PC-9 (cell line): ENCODE measurements at regions not wholly inside any gene's neighbourhood (a gene's known extent, or its start where the extent isn't known, plus 50 kb on each side); places are given as distances from the start of the nearest gene placed in this dataset.
A peak's percentile ranks its signal among the peaks of the same experiment; 100 is the strongest.

ENCODE experiments used
- BruUV-seq: library from RNA; stranded (reverse); fragments of 400-500 nt; replicated peaks from 2 replicates; lab custom pipeline; 2021; lab: Mats Ljungman, UMichigan
- CTCF ChIA-PET: fragments of 300-600 bp; sonication (Branson Sonifier 250); formaldehyde crosslinking; loops from one replicate; lab custom pipeline; 2022; ENCODE audit warnings: antibody characterized with exemption; lab: Charles Lee
- POLR2A ChIA-PET: fragments of 300-600 bp; sonication (Branson Sonifier 250); formaldehyde crosslinking; loops from one replicate; lab custom pipeline; 2022; ENCODE audit warnings: antibody characterized with exemption; ENCODE audit not compliant: unreplicated experiment; lab: Charles Lee
- DNase-seq, 2 experiments: peaks; one replicate each; pipeline versions ENCODE4 v3.0.0 to v3.0.0-alpha.2; 2015 to 2022; ENCODE audit warnings: mixed read lengths in 1 of 2
- H2AFZ ChIP-seq: fragments of 200-600 bp; sonication (generic); 2 replicates; pipeline ENCODE4 v1.8.1; 2017; ENCODE audit warnings: antibody characterized with exemption
- H3F3A ChIP-seq: fragments of 200-600 bp; sonication (generic); 2 replicates; pipeline ENCODE4 v1.8.1; 2017; ENCODE audit warnings: antibody characterized with exemption, mild to moderate bottlenecking, low read depth; ENCODE audit not compliant: insufficient read depth
- H3K27ac ChIP-seq: fragments of 200-600 bp; sonication (generic); 2 replicates; pipeline ENCODE4 v1.6.1; 2016; ENCODE audit warnings: mixed run types
- H3K27me3 ChIP-seq: fragments of 200-600 bp; sonication (generic); 2 replicates; pipeline ENCODE4 v1.6.1; 2016; ENCODE audit warnings: low read depth, mixed run types; ENCODE audit not compliant: insufficient read depth
- H3K36me3 ChIP-seq: fragments of 200-600 bp; sonication (generic); 2 replicates; pipeline ENCODE4 v1.6.1; 2016; ENCODE audit warnings: low read depth, mixed run types
- H3K4me1 ChIP-seq: fragments of 200-600 bp; sonication (generic); replicated peaks from 2 replicates; pipeline ENCODE4 v1.6.1; 2016; ENCODE audit warnings: mixed run types; ENCODE audit not compliant: insufficient read depth
- H3K4me2 ChIP-seq: fragments of 200-600 bp; sonication (generic); 2 replicates; pipeline ENCODE4 v1.6.1; 2017; ENCODE audit warnings: mixed run types
- H3K4me3 ChIP-seq: fragments of 200-600 bp; sonication (generic); 2 replicates; pipeline ENCODE4 v1.6.1; 2016; ENCODE audit warnings: mixed run types
- H3K79me2 ChIP-seq: fragments of 200-600 bp; sonication (generic); 2 replicates; pipeline ENCODE4 v1.6.1; 2017; ENCODE audit warnings: low read depth, mixed run types
- H3K9me2 ChIP-seq: fragments of 200-600 bp; sonication (generic); 2 replicates; pipeline ENCODE4 v1.8.1; 2017; ENCODE audit warnings: mild to moderate bottlenecking; ENCODE audit not compliant: insufficient read depth
- H3K9me3 ChIP-seq: fragments of 200-600 bp; sonication (generic); 2 replicates; pipeline ENCODE4 v1.8.1; 2016; ENCODE audit warnings: low read depth; ENCODE audit not compliant: insufficient read depth
- H4K20me1 ChIP-seq: fragments of 200-600 bp; sonication (generic); 2 replicates; pipeline ENCODE4 v1.8.1; 2017; ENCODE audit not compliant: insufficient read depth
- CTCF ChIP-seq: fragments of 200-600 bp; sonication (generic); conservative IDR thresholded peaks from 2 replicates; pipeline ENCODE4 v1.6.1; 2017; ENCODE audit warnings: mixed run types, antibody characterized with exemption, mild to moderate bottlenecking, moderate library complexity
- EZH2 ChIP-seq: fragments of 200-600 bp; sonication (generic); IDR thresholded peaks from 2 replicates; pipeline ENCODE4 v1.8.0; 2017; ENCODE audit warnings: antibody characterized with exemption, low read depth
- intact Hi-C: fragments of 100-400 bp; cut with micrococcal nuclease; formaldehyde crosslinking; loops from one replicate; pipeline ENCODE4 v1.10.0; 2022; ENCODE audit not compliant: unreplicated experiment

GRCh38 chr3:87924485-87924884, 134.3 kb downstream of the CGGBP1 start:
- no peaks in the 10 kb centered on the region for H3K79me2 ChIP-seq
- no peaks in the 10 kb centered on the region for H4K20me1 ChIP-seq
- no peak for DNase-seq
- no peak overlapping the region for H3K4me3 ChIP-seq
- TF ChIP-seq EZH2 (no peak), CTCF (no peak)
- no peak overlapping the region for H3K27ac ChIP-seq
- no peaks in the 10 kb centered on the region for H3K36me3 ChIP-seq
- no peak overlapping the region for H2AFZ ChIP-seq
- peaks cover 4% of the 10 kb centered on the region; the same call in 1 of the 2 replicates for H3K9me3 ChIP-seq
- H3F3A ChIP-seq, result no peaks in the 10 kb centered on the region
- H3K27me3 ChIP-seq, result no peaks in the 10 kb centered on the region
- ChIA-PET POLR2A (no interaction called here), CTCF (no interaction called here)
- no peaks in the 10 kb centered on the region for H3K4me1 ChIP-seq
- intact Hi-C loops, result no loop called here
- no peaks in the 10 kb centered on the region for H3K9me2 ChIP-seq
- no TSS peak for BruUV-seq
- no peak overlapping the region for H3K4me2 ChIP-seq

GRCh38 chr3:87920549-87920948, 138.3 kb downstream of the CGGBP1 start:
- no peaks in the 10 kb centered on the region for H3F3A ChIP-seq
- no peak overlapping the region for H3K4me2 ChIP-seq
- H3K79me2 ChIP-seq, result no peaks in the 10 kb centered on the region
- H3K9me3 ChIP-seq, result peaks cover 4% of the 10 kb centered on the region; the same call in 1 of the 2 replicates
- intact Hi-C loops, result no loop called here
- H3K27me3 ChIP-seq, result no peaks in the 10 kb centered on the region
- no peak for DNase-seq
- TF ChIP-seq CTCF (no peak), EZH2 (no peak)
- H3K9me2 ChIP-seq, result no peaks in the 10 kb centered on the region
- no peak overlapping the region for H3K4me3 ChIP-seq
- ChIA-PET CTCF (no interaction called here), POLR2A (no interaction called here)
- BruUV-seq, result no TSS peak
- H3K4me1 ChIP-seq, result no peaks in the 10 kb centered on the region
- no peak overlapping the region for H3K27ac ChIP-seq
- no peaks in the 10 kb centered on the region for H3K36me3 ChIP-seq
- no peaks in the 10 kb centered on the region for H4K20me1 ChIP-seq
- no peak overlapping the region for H2AFZ ChIP-seq

GRCh38 chr3:87901141-87901540, 157.7 kb downstream of the CGGBP1 start:
- POLR2A ChIA-PET, result interaction anchor here (0.6 kb wide), 1 partner anchor 57 kb away, joined by 3 read pairs; no protein-coding TSS in a partner anchor
- Histone ChIP-seq H3K27me3 (no peaks in the 10 kb centered on the region), H4K20me1 (no peaks in the 10 kb centered on the region), H3K4me1 (no peaks in the 10 kb centered on the region), H3K79me2 (no peaks in the 10 kb centered on the region), H3K9me3 (no peaks in the 10 kb centered on the region), H3K27ac (no peak overlapping the region), H3K9me2 (no peaks in the 10 kb centered on the region), H3F3A (no peaks in the 10 kb centered on the region), H3K4me3 (no peak overlapping the region), H3K4me2 (no peak overlapping the region), H2AFZ (0 out of 2 replicates have a peak overlapping the region, but pooled peaks have one; percentile 37), H3K36me3 (no peaks in the 10 kb centered on the region)
- intact Hi-C loops, result no loop called here
- CTCF ChIA-PET, result no interaction called here
- no TSS peak for BruUV-seq
- no peak for DNase-seq
- no peak for TF ChIP-seq CTCF
- no peak for TF ChIP-seq EZH2
